Mesenchymal stem cell (in vitro differentiated cells and primary cell): ENCODE measurements at regions not wholly inside any gene's neighbourhood (a gene's known extent, or its start where the extent isn't known, plus 50 kb on each side); places are given as distances from the start of the nearest gene placed in this dataset.

Experiments
- DNase-seq: peaks from one replicate; pipeline ENCODE4 v3.0.0-alpha.2; 2013
- H2AFZ ChIP-seq: one replicate; pipeline ENCODE4 v1.6.1; 2013; ENCODE audit warnings: low read depth, mild to moderate bottlenecking, control low read depth, inconsistent platforms, low read length, moderate library complexity
- H2AK5ac ChIP-seq: 2 replicates; pipeline ENCODE4 v1.6.1; 2013; ENCODE audit warnings: low read length, moderate library complexity, mild to moderate bottlenecking, inconsistent platforms; ENCODE audit not compliant: severe bottlenecking
- H2BK120ac ChIP-seq: one replicate; pipeline ENCODE4 v1.6.1; 2013; ENCODE audit warnings: low read depth, mild to moderate bottlenecking, inconsistent platforms, low read length, moderate library complexity
- H2BK12ac ChIP-seq, 2 experiments: one replicate each; pipeline ENCODE4 v1.6.1; 2013; ENCODE audit warnings: inconsistent platforms in 2 of 2, low read length in 2 of 2, mild to moderate bottlenecking in 2 of 2, moderate library complexity in 2 of 2, control low read depth in 1 of 2
- H2BK15ac ChIP-seq: one replicate; pipeline ENCODE4 v1.6.1; 2013; ENCODE audit warnings: mild to moderate bottlenecking, low read depth, inconsistent platforms; ENCODE audit not compliant: poor library complexity, severe bottlenecking
- H2BK5ac ChIP-seq: 2 replicates; pipeline ENCODE4 v1.6.1; 2013; ENCODE audit warnings: low read depth, mild to moderate bottlenecking, low read length, control low read depth, inconsistent platforms; ENCODE audit not compliant: poor library complexity, severe bottlenecking
- H3K14ac ChIP-seq, 2 experiments: one replicate each; pipeline ENCODE4 v1.6.1; 2013; ENCODE audit warnings: inconsistent platforms in 2 of 2, low read length in 2 of 2, control low read depth in 1 of 2, mild to moderate bottlenecking in 1 of 2, moderate library complexity in 1 of 2
- H3K18ac ChIP-seq, 2 experiments: one replicate each; pipeline ENCODE4 v1.6.1; 2013; ENCODE audit warnings: inconsistent platforms in 2 of 2, low read length in 2 of 2, control low read depth in 1 of 2, low read depth in 1 of 2, mild to moderate bottlenecking in 1 of 2
- H3K23ac ChIP-seq, 2 experiments: one replicate each; pipeline ENCODE4 v1.6.1; 2013; ENCODE audit warnings: inconsistent platforms in 2 of 2, low read length in 2 of 2, mild to moderate bottlenecking in 2 of 2, moderate library complexity in 2 of 2, control low read depth in 1 of 2
- H3K27ac ChIP-seq: 2 replicates; pipeline ENCODE4 v1.5.1; 2013; ENCODE audit warnings: mild to moderate bottlenecking, moderate library complexity, low read length, control low read depth, inconsistent platforms; ENCODE audit not compliant: poor library complexity, severe bottlenecking
- H3K27me3 ChIP-seq, 2 experiments: 2 replicates each; pipeline versions ENCODE4 v1.6.1 to v1.7.0; 2013; ENCODE audit warnings: low read length in 2 of 2, mild to moderate bottlenecking in 2 of 2, moderate library complexity in 2 of 2, control low read depth in 1 of 2, inconsistent platforms in 1 of 2; ENCODE audit not compliant: control insufficient read depth in 1 of 2, insufficient read depth in 1 of 2
- H3K36me3 ChIP-seq, 2 experiments: 2 replicates each; pipeline versions ENCODE4 v1.6.1 to v1.7.0; 2013; ENCODE audit warnings: low read length in 2 of 2, control low read depth in 1 of 2, inconsistent platforms in 1 of 2, low read depth in 1 of 2, mild to moderate bottlenecking in 1 of 2; ENCODE audit not compliant: insufficient read depth in 2 of 2, control insufficient read depth in 1 of 2
- H3K4ac ChIP-seq, 2 experiments: one replicate each; pipeline ENCODE4 v1.6.1; 2013; ENCODE audit warnings: inconsistent platforms in 2 of 2, low read length in 2 of 2, mild to moderate bottlenecking in 2 of 2, moderate library complexity in 2 of 2, control low read depth in 1 of 2, low read depth in 1 of 2
- H3K4me1 ChIP-seq: 2 replicates; pipeline ENCODE4 v1.6.1; 2013; ENCODE audit warnings: low read depth, low read length, control low read depth; ENCODE audit not compliant: control insufficient read depth, insufficient read depth
- H3K4me2 ChIP-seq: 2 replicates; pipeline ENCODE4 v1.6.1; 2013; ENCODE audit warnings: low read length, mild to moderate bottlenecking, inconsistent platforms; ENCODE audit not compliant: poor library complexity, severe bottlenecking
- H3K4me3 ChIP-seq, 2 experiments: 2 replicates each; pipeline versions ENCODE4 v1.5.1 to v1.7.0; 2013; ENCODE audit warnings: low read length in 2 of 2, mild to moderate bottlenecking in 2 of 2, control low read depth in 1 of 2, low read depth in 1 of 2; ENCODE audit not compliant: insufficient read depth in 1 of 2
- H3K79me1 ChIP-seq: replicated peaks from 2 replicates; pipeline ENCODE4 v1.6.1; 2013; ENCODE audit warnings: mild to moderate bottlenecking, control low read depth, low read length, inconsistent platforms; ENCODE audit not compliant: poor library complexity, severe bottlenecking
- H3K9ac ChIP-seq: 2 replicates; pipeline ENCODE4 v1.7.0; 2013; ENCODE audit warnings: mild to moderate bottlenecking, low read length, moderate library complexity
- H3K9me3 ChIP-seq: 2 replicates; pipeline ENCODE4 v1.7.0; 2013; ENCODE audit warnings: mild to moderate bottlenecking, low read length; ENCODE audit not compliant: control insufficient read depth
- H4K8ac ChIP-seq: one replicate; pipeline ENCODE4 v1.6.1; 2013; ENCODE audit warnings: inconsistent platforms, mild to moderate bottlenecking, low read length, moderate library complexity
- H4K91ac ChIP-seq: one replicate; pipeline ENCODE4 v1.6.1; 2013; ENCODE audit warnings: mild to moderate bottlenecking, low read length, inconsistent platforms
- WGBS: methylation state at CpG from one replicate; pipeline ENCODE4 v1.1.7; 2013; ENCODE audit warnings: mixed read lengths; 5-methylcytosine and 5-hydroxymethylcytosine counted together

DNA sequence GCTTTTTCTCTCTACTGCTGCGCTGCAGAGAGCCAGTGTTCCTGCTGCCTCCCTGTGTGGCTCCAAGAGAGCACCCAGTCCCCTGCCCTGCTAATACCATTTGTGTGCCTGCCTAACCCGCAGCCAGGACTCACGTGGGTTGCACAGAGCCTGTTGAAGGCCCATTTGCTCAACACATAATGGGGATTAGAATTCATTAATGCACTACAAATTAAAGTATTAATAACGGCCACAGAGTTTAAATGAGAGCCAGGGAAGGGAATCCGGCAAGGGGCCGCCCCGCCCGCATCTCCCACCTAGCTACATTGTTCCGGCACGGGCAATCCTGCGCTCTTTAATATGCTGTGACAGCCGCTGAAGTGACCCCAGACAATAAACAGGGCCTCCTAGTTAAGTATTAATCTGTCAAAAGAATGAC lies 211.3 kb downstream of the NXPE2 start:
- WGBS, result 83% methylated on average over 10 of the region's 12 CpGs
- Histone ChIP-seq H2BK15ac (no peak overlapping the region), H3K4me3 (no peak overlapping the region), H2BK120ac (no peak overlapping the region), H2AFZ (no peak overlapping the region), H3K4me1 (no peaks in the 10 kb centered on the region), H3K27ac (no peak overlapping the region), H3K18ac (no peak overlapping the region), H3K27me3 (no peaks in the 10 kb centered on the region), H3K23ac (no peak overlapping the region), H3K9me3 (no peaks in the 10 kb centered on the region), H3K36me3 (no peaks in the 10 kb centered on the region), H3K4me2 (no peak overlapping the region), H3K4ac (no peak overlapping the region), H2BK12ac (no peak overlapping the region), H2BK5ac (no peak overlapping the region), H3K14ac (no peak overlapping the region), H3K9ac (no peak overlapping the region), H4K8ac (no peak overlapping the region), H3K79me1 (no peaks in the 10 kb centered on the region), H4K91ac (no peak overlapping the region), H2AK5ac (no peak overlapping the region)
- no peak for DNase-seq

DNA sequence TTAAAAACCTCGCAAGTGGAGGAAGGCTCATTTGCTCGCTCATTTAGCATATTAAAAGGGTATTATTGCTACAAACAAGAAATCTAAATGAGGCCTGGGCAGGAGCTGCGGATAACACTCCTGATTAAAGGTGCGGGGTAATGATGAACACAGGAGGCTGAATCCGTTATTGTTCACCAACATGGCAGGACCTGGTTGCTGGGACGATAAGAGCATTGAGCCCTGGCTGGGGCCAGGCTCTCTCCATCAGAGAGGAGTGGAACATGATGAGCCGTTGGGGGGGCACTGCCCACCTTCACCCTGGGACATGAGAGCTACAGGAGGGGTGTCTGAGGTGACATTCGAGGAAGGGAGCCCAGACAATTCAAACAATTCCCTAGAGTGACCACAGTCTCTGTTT lies 211.7 kb downstream of the NXPE2 start:
- no peaks in the 10 kb centered on the region for H3K9me3 ChIP-seq
- H3K14ac ChIP-seq, result no peak overlapping the region
- H2BK15ac ChIP-seq, result no peak overlapping the region
- H3K79me1 ChIP-seq, result no peaks in the 10 kb centered on the region
- H3K23ac ChIP-seq, result no peak overlapping the region
- no peak overlapping the region for H4K8ac ChIP-seq
- H3K18ac ChIP-seq, result no peak overlapping the region
- no peak overlapping the region for H2BK12ac ChIP-seq
- no peak overlapping the region for H4K91ac ChIP-seq
- no peak overlapping the region for H3K4me2 ChIP-seq
- H3K9ac ChIP-seq, result no peak overlapping the region
- no peaks in the 10 kb centered on the region for H3K4me1 ChIP-seq
- no peak overlapping the region for H3K4me3 ChIP-seq
- no peak overlapping the region for H2AK5ac ChIP-seq
- no peak overlapping the region for H2AFZ ChIP-seq
- H2BK120ac ChIP-seq, result no peak overlapping the region
- DNase-seq, result no peak
- H3K4ac ChIP-seq, result no peak overlapping the region
- no peak overlapping the region for H2BK5ac ChIP-seq
- 74% methylated on average over 8 of the region's 8 CpGs for WGBS
- H3K27ac ChIP-seq, result no peak overlapping the region
- H3K27me3 ChIP-seq, result no peaks in the 10 kb centered on the region
- H3K36me3 ChIP-seq, result no peaks in the 10 kb centered on the region

DNA sequence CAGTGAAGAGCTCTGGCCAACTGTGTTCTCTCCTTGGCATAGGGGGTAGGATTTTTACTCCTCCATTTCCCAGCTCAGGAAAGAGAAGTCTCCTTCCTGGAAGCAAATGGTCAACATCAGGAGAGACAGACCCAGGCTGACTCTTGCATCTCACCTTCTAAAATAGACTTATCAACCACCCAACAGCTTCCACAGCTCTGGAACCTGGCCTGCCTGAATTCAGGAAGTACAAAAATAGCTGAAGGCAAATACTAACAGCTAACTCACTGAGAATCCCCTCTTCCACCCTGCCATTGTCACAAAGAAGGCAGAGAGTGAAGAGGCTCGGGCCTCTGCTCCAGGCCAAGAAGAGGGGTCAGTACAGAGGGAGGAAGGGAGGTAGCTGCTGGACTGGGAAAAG lies 213.6 kb downstream of the NXPE2 start:
- H4K91ac ChIP-seq, result no peak overlapping the region

DNA sequence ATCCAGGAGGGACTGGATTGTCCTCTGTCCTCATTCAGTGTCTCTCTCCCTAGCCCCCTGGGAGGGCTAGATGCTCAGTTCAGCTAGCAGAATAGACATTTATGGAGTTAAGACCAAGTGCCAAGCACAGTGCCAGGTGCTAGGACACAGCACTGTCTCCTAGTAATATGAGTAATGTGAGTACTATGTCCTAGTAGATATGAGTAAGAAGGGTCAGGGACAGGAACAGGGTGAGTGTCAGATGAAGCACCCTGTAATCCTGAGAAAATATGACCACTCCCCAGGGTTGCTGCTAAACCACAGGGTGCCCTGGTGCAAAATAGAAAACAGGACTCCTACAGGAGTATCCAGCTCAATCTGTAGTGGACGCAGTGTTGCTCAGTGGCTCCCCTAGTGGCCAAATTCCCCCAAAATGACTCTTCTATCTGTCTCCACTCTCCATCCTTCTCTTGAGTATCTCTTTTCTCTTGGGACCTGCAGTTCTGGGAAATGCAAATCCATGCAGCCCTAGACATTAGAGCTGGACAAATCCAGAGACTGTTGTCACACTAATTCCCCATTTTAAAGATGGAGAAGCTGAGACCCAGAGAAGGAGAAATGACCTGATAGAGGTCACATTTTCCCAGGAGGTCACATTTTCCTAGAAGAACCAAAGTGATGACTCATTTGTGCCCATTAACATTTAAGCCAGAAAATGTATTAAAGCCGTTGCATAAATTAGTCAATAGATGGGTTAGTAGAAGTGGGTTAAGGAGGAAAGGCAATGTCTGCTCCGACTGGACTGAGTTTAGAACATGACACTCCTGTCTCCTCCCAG lies 214.3 kb downstream of the NXPE2 start:
- Histone ChIP-seq H3K4ac (no peak overlapping the region), H3K27me3 (no peaks in the 10 kb centered on the region), H2BK120ac (no peak overlapping the region), H3K4me2 (no peak overlapping the region), H3K4me3 (no peak overlapping the region), H3K36me3 (no peaks in the 10 kb centered on the region), H4K8ac (no peak overlapping the region), H3K4me1 (no peaks in the 10 kb centered on the region), H2AK5ac (no peak overlapping the region), H3K14ac (no peak overlapping the region), H3K27ac (no peak overlapping the region), H3K18ac (no peak overlapping the region), H3K9me3 (no peaks in the 10 kb centered on the region), H2BK12ac (no peak overlapping the region), H3K23ac (no peak overlapping the region), H3K79me1 (no peaks in the 10 kb centered on the region), H2AFZ (no peak overlapping the region), H3K9ac (no peak overlapping the region), H4K91ac (no peak overlapping the region), H2BK5ac (no peak overlapping the region), H2BK15ac (no peak overlapping the region)
- whole genome bisulfite sequencing, result 79% methylated on average over 2 of the region's 3 CpGs
- DNase-seq, result no peak

More for the DNA sequence above, 213.6 kb downstream of the NXPE2 start:
- H2BK15ac ChIP-seq, result no peak overlapping the region
- no peaks in the 10 kb centered on the region for H3K27me3 ChIP-seq
- no peak overlapping the region for H2AK5ac ChIP-seq
- no peak overlapping the region for H3K18ac ChIP-seq
- H2BK120ac ChIP-seq, result no peak overlapping the region
- H2AFZ ChIP-seq, result no peak overlapping the region
- no peak overlapping the region for H3K4me3 ChIP-seq
- no peak for DNase-seq
- H3K79me1 ChIP-seq, result no peaks in the 10 kb centered on the region
- H3K27ac ChIP-seq, result no peak overlapping the region
- no peak overlapping the region for H2BK12ac ChIP-seq
- no peak overlapping the region for H3K4ac ChIP-seq
- H3K9ac ChIP-seq, result no peak overlapping the region
- WGBS, result 86% methylated on average over 1 of the region's 1 CpG
- no peak overlapping the region for H3K4me2 ChIP-seq
- no peak overlapping the region for H4K8ac ChIP-seq
- H3K4me1 ChIP-seq, result no peaks in the 10 kb centered on the region
- no peaks in the 10 kb centered on the region for H3K9me3 ChIP-seq
- no peak overlapping the region for H2BK5ac ChIP-seq
- no peaks in the 10 kb centered on the region for H3K36me3 ChIP-seq
- H3K14ac ChIP-seq, result no peak overlapping the region
- H3K23ac ChIP-seq, result no peak overlapping the region
